ENCODE measurements at regions not wholly inside any gene's neighbourhood (a gene's known extent, or its start where the extent isn't known, plus 50 kb on each side); places are given as distances from the start of the nearest gene placed in this dataset.

- DNase-seq (ENCODE audit: low read depth in 2 of 2): no peak
These were observed 162.5 kb upstream of the SDK2 start for GRCh38 chr17:73806768-73807167.

- DNase-seq (ENCODE audit: low read depth in 2 of 2): no peak
These were observed 169.0 kb upstream of the SDK2 start for GRCh38 chr17:73813201-73813600.

- DNase-seq (ENCODE audit: low read depth in 2 of 2): no peak
These were observed 169.8 kb upstream of the SDK2 start for GRCh38 chr17:73814075-73814474.

- DNase-seq (ENCODE audit: low read depth in 2 of 2): no peak
These were observed 171.2 kb upstream of the SDK2 start for GRCh38 chr17:73815474-73815873.

- DNase-seq (ENCODE audit: low read depth in 2 of 2): no peak
These were observed 175.5 kb upstream of the SDK2 start for GRCh38 chr17:73819440-73820395.

GRCh38 chr17:73820686-73821448 lies 176.6 kb upstream of the SDK2 start:
- no peak for DNase-seq (ENCODE audit: low read depth in 2 of 2)

- DNase-seq (ENCODE audit: low read depth in 2 of 2): no peak
These were observed 177.4 kb upstream of the SDK2 start for GRCh38 chr17:73821665-73822064.

- DNase-seq (ENCODE audit: low read depth in 2 of 2): no peak
These were observed 178.1 kb upstream of the SDK2 start for GRCh38 chr17:73822371-73822770.

GRCh38 chr17:73823684-73824083 lies 179.4 kb upstream of the SDK2 start:
- no peak for DNase-seq (ENCODE audit: low read depth in 2 of 2)

GRCh38 chr17:73824321-73824720 lies 180.1 kb upstream of the SDK2 start:
- no peak for DNase-seq (ENCODE audit: low read depth in 2 of 2)

- DNase-seq (ENCODE audit: low read depth in 2 of 2): no peak
These were observed 182.1 kb upstream of the SDK2 start for GRCh38 chr17:73826181-73826871.

GRCh38 chr17:73826872-73827228 lies 182.6 kb upstream of the SDK2 start:
- DNase-seq (ENCODE audit: low read depth in 2 of 2): no peak

- no peak for DNase-seq (ENCODE audit: low read depth in 2 of 2)
These were observed 183.5 kb upstream of the SDK2 start for GRCh38 chr17:73827627-73828291.

GRCh38 chr17:73829676-73830280 lies 185.5 kb upstream of the SDK2 start:
- no peak for DNase-seq (ENCODE audit: low read depth in 2 of 2)

GRCh38 chr17:73831699-73832098 lies 187.5 kb upstream of the SDK2 start:
- DNase-seq (ENCODE audit: low read depth in 2 of 2): no peak

GRCh38 chr17:73833775-73834488 lies 189.7 kb upstream of the SDK2 start:
- DNase-seq (ENCODE audit: low read depth in 2 of 2): no peak

- DNase-seq (ENCODE audit: low read depth in 2 of 2): no peak
These were observed 190.6 kb upstream of the SDK2 start for GRCh38 chr17:73834684-73835343.

GRCh38 chr17:73835605-73836004 lies 191.4 kb upstream of the SDK2 start:
- no peak for DNase-seq (ENCODE audit: low read depth in 2 of 2)

GRCh38 chr17:73838815-73839214 lies 194.6 kb upstream of the SDK2 start:
- DNase-seq (ENCODE audit: low read depth in 2 of 2): no peak

GRCh38 chr17:73840829-73841228 lies 196.6 kb upstream of the SDK2 start:
- no peak for DNase-seq (ENCODE audit: low read depth in 2 of 2)

Measured in stimulated activated CD8-positive, alpha-beta memory T cell treated with anti-CD3 and anti-CD28 coated beads, Interleukin-15, amount 100 ng/mL, for 48 hours (primary cell).